Mesendoderm (in vitro differentiated cells): ENCODE measurements at regions not wholly inside any gene's neighbourhood (a gene's known extent, or its start where the extent isn't known, plus 50 kb on each side); places are given as distances from the start of the nearest gene placed in this dataset.
"Not testable (repeated sequence)": the region's sequence is repeated elsewhere in the genome, so short reads cannot be mapped to it uniquely, and the experiment has no call there.

ENCODE experiments used
- DNase-seq: peaks from one replicate; pipeline ENCODE4 v3.0.0; 2013
- H2AK5ac ChIP-seq: 2 replicates; pipeline ENCODE4 v1.6.1; 2013; ENCODE audit warnings: low read length, inconsistent platforms
- H2BK120ac ChIP-seq: 2 replicates; pipeline ENCODE4 v1.6.1; 2013; ENCODE audit warnings: low read depth, mild to moderate bottlenecking, low read length, moderate library complexity, mixed read lengths
- H2BK15ac ChIP-seq: replicated peaks from 2 replicates; pipeline ENCODE4 v1.6.1; 2013; ENCODE audit warnings: low read depth, mild to moderate bottlenecking, moderate library complexity
- H2BK5ac ChIP-seq: 2 replicates; pipeline ENCODE4 v1.6.1; 2013; ENCODE audit warnings: low read length, inconsistent platforms
- H3K18ac ChIP-seq: 2 replicates; pipeline ENCODE4 v1.6.1; 2013; ENCODE audit warnings: mild to moderate bottlenecking, low read length, mixed read lengths
- H3K23ac ChIP-seq: one replicate; pipeline ENCODE4 v1.6.1; 2013; ENCODE audit warnings: low read length
- H3K27ac ChIP-seq: 2 replicates; pipeline ENCODE4 v1.5.1; 2013; ENCODE audit warnings: low read depth, mild to moderate bottlenecking, inconsistent platforms, low read length, moderate library complexity
- H3K27me3 ChIP-seq: 2 replicates; pipeline ENCODE4 v1.6.1; 2013; ENCODE audit warnings: low read length, control low read depth, mild to moderate bottlenecking, inconsistent platforms; ENCODE audit not compliant: insufficient read depth, poor library complexity
- H3K36me3 ChIP-seq: 2 replicates; pipeline ENCODE4 v1.6.1; 2013; ENCODE audit warnings: low read length, inconsistent platforms; ENCODE audit not compliant: control insufficient read depth, insufficient read depth
- H3K4ac ChIP-seq: one replicate; pipeline ENCODE4 v1.6.1; 2013; ENCODE audit warnings: low read depth, mild to moderate bottlenecking, low read length, moderate library complexity
- H3K4me1 ChIP-seq: 2 replicates; pipeline ENCODE4 v1.6.1; 2013; ENCODE audit warnings: low read depth, low read length, inconsistent platforms; ENCODE audit not compliant: control insufficient read depth
- H3K4me2 ChIP-seq: 2 replicates; pipeline ENCODE4 v1.6.1; 2013; ENCODE audit warnings: low read length
- H3K4me3 ChIP-seq: 2 replicates; pipeline ENCODE4 v1.5.1; 2013; ENCODE audit warnings: mild to moderate bottlenecking, low read length
- H3K56ac ChIP-seq: one replicate; pipeline ENCODE4 v1.6.1; 2013; ENCODE audit warnings: low read length
- H3K79me1 ChIP-seq: 2 replicates; pipeline ENCODE4 v1.6.1; 2013; ENCODE audit warnings: low read length, inconsistent platforms
- H3K79me2 ChIP-seq: 2 replicates; pipeline ENCODE4 v1.6.1; 2013; ENCODE audit warnings: mild to moderate bottlenecking, low read length; ENCODE audit not compliant: control insufficient read depth, insufficient read depth
- H3K9ac ChIP-seq: 2 replicates; pipeline ENCODE4 v1.6.1; 2013; ENCODE audit warnings: low read length, inconsistent platforms
- H4K5ac ChIP-seq: one replicate; pipeline ENCODE4 v1.6.1; 2013; ENCODE audit warnings: low read length
- H4K8ac ChIP-seq: one replicate; pipeline ENCODE4 v1.6.1; 2013; ENCODE audit warnings: low read depth, mild to moderate bottlenecking, control low read depth, low read length, moderate library complexity
- WGBS: extraction: QIAGEN DNeasy Blood & Tissue Kit; methylation state at CpG from one replicate; pipeline ENCODE4 v1.1.7; 2013; ENCODE audit warnings: low lambda C conversion rate, missing lambda C conversion rate; ENCODE audit not compliant: insufficient coverage; ENCODE audit errors: extremely low coverage; 5-methylcytosine and 5-hydroxymethylcytosine counted together

- DNase-seq, H3K4ac ChIP-seq, H3K79me2 ChIP-seq, H4K8ac ChIP-seq, H2BK15ac ChIP-seq, H2BK120ac ChIP-seq, H3K23ac ChIP-seq, H3K79me1 ChIP-seq, H3K9ac ChIP-seq, H3K56ac ChIP-seq, H2BK5ac ChIP-seq, H3K27ac ChIP-seq, H2AK5ac ChIP-seq, H3K4me3 ChIP-seq, H3K4me2 ChIP-seq, H3K18ac ChIP-seq, H3K36me3 ChIP-seq, H3K27me3 ChIP-seq, H4K5ac ChIP-seq, H3K4me1 ChIP-seq: not testable (repeated sequence)
- no CpG with 5 or more reads among the region's 4 CpGs for WGBS
These were observed 202.1 kb upstream of the KIF2A start for GRCh38 chr5:62103863-62104262.

- Histone ChIP-seq H3K9ac (no peak overlapping the region), H4K5ac (no peak overlapping the region), H3K36me3 (no peaks in the 10 kb centered on the region), H3K18ac (no peak overlapping the region), H3K4ac (no peak overlapping the region), H3K79me1 (no peaks in the 10 kb centered on the region), H3K27ac (no peak overlapping the region), H3K56ac (no peak overlapping the region), H2AK5ac (no peak overlapping the region), H3K79me2 (no peaks in the 10 kb centered on the region), H3K4me3 (no peak overlapping the region), H2BK15ac (no peak overlapping the region), H2BK5ac (no peak overlapping the region), H3K4me2 (no peak overlapping the region), H3K4me1 (no peaks in the 10 kb centered on the region), H3K27me3 (no peaks in the 10 kb centered on the region), H3K23ac (no peak overlapping the region), H4K8ac (no peak overlapping the region), H2BK120ac (no peak overlapping the region)
- DNase-seq, result no peak
These were observed 194.6 kb upstream of the KIF2A start for GRCh38 chr5:62111428-62111827.

GRCh38 chr5:62112689-62113228 is 193.2 kb upstream of the KIF2A start:
- H2BK120ac ChIP-seq, result no peak overlapping the region
- no peak overlapping the region for H4K5ac ChIP-seq
- WGBS, result no CpG with 5 or more reads among the region's 2 CpGs
- no peak overlapping the region for H3K18ac ChIP-seq
- no peak overlapping the region for H3K23ac ChIP-seq
- no peak overlapping the region for H3K9ac ChIP-seq
- H3K36me3 ChIP-seq, result no peaks in the 10 kb centered on the region
- H2AK5ac ChIP-seq, result no peak overlapping the region
- no peak overlapping the region for H2BK5ac ChIP-seq
- no peak overlapping the region for H3K27ac ChIP-seq
- no peak overlapping the region for H3K4me3 ChIP-seq
- H3K4me1 ChIP-seq, result no peaks in the 10 kb centered on the region
- no peak for DNase-seq
- no peak overlapping the region for H2BK15ac ChIP-seq
- no peak overlapping the region for H3K4me2 ChIP-seq
- no peaks in the 10 kb centered on the region for H3K79me1 ChIP-seq
- H4K8ac ChIP-seq, result no peak overlapping the region
- H3K79me2 ChIP-seq, result no peaks in the 10 kb centered on the region
- H3K27me3 ChIP-seq, result no peaks in the 10 kb centered on the region
- no peak overlapping the region for H3K56ac ChIP-seq
- H3K4ac ChIP-seq, result no peak overlapping the region

GRCh38 chr5:62115014-62115413 is 191.0 kb upstream of the KIF2A start:
- Histone ChIP-seq H3K36me3 (no peaks in the 10 kb centered on the region), H3K4me1 (no peaks in the 10 kb centered on the region), H4K5ac (no peak overlapping the region), H2BK5ac (no peak overlapping the region), H3K4me2 (no peak overlapping the region), H3K18ac (no peak overlapping the region), H2BK15ac (no peak overlapping the region), H3K4me3 (no peak overlapping the region), H2BK120ac (no peak overlapping the region), H3K23ac (no peak overlapping the region), H4K8ac (no peak overlapping the region), H3K27ac (no peak overlapping the region), H3K56ac (no peak overlapping the region), H3K79me1 (no peaks in the 10 kb centered on the region), H3K79me2 (no peaks in the 10 kb centered on the region), H3K9ac (no peak overlapping the region), H2AK5ac (no peak overlapping the region), H3K27me3 (no peaks in the 10 kb centered on the region), H3K4ac (no peak overlapping the region)
- DNase-seq, result no peak
- WGBS, result no CpG with 5 or more reads among the region's 2 CpGs

- Histone ChIP-seq H4K5ac (no peak overlapping the region), H3K4me3 (no peak overlapping the region), H3K79me1 (no peaks in the 10 kb centered on the region), H3K36me3 (no peaks in the 10 kb centered on the region), H2BK120ac (no peak overlapping the region), H3K4me2 (no peak overlapping the region), H3K27me3 (no peaks in the 10 kb centered on the region), H3K56ac (no peak overlapping the region), H2BK15ac (no peak overlapping the region), H2BK5ac (no peak overlapping the region), H3K4ac (no peak overlapping the region), H3K23ac (no peak overlapping the region), H3K4me1 (no peaks in the 10 kb centered on the region), H4K8ac (no peak overlapping the region), H3K79me2 (no peaks in the 10 kb centered on the region), H3K9ac (no peak overlapping the region), H2AK5ac (no peak overlapping the region), H3K18ac (no peak overlapping the region), H3K27ac (no peak overlapping the region)
- DNase-seq, result no peak
- no CpG with 5 or more reads among the region's 6 CpGs for WGBS
These were observed 181.7 kb upstream of the KIF2A start for GRCh38 chr5:62124266-62124665.

GRCh38 chr5:62126090-62126489 is 179.9 kb upstream of the KIF2A start:
- H3K18ac ChIP-seq, result no peak overlapping the region
- no peak overlapping the region for H3K56ac ChIP-seq
- H3K79me2 ChIP-seq, result no peaks in the 10 kb centered on the region
- H3K4me3 ChIP-seq, result no peak overlapping the region
- H3K4ac ChIP-seq, result no peak overlapping the region
- H3K4me1 ChIP-seq, result no peaks in the 10 kb centered on the region
- H2BK15ac ChIP-seq, result no peak overlapping the region
- H2BK120ac ChIP-seq, result no peak overlapping the region
- no peak overlapping the region for H2BK5ac ChIP-seq
- no peak overlapping the region for H3K9ac ChIP-seq
- no peak overlapping the region for H4K5ac ChIP-seq
- DNase-seq, result no peak
- H3K79me1 ChIP-seq, result no peaks in the 10 kb centered on the region
- no peak overlapping the region for H3K4me2 ChIP-seq
- no peak overlapping the region for H4K8ac ChIP-seq
- H3K36me3 ChIP-seq, result no peaks in the 10 kb centered on the region
- no peak overlapping the region for H3K23ac ChIP-seq
- H3K27me3 ChIP-seq, result no peaks in the 10 kb centered on the region
- H3K27ac ChIP-seq, result no peak overlapping the region
- no CpG with 5 or more reads among the region's 2 CpGs for WGBS
- no peak overlapping the region for H2AK5ac ChIP-seq
